GM18867 (cell line): ENCODE measurements at regions not wholly inside any gene's neighbourhood (a gene's known extent, or its start where the extent isn't known, plus 50 kb on each side); places are given as distances from the start of the nearest gene placed in this dataset.

Source experiments
- ATAC-seq: cut with Tn5 transposase; IDR thresholded peaks from one replicate; pipeline ENCODE4 v1.9.1; 2021; ENCODE audit warnings: mild to moderate bottlenecking, moderate library complexity; ENCODE audit not compliant: unreplicated experiment

DNA sequence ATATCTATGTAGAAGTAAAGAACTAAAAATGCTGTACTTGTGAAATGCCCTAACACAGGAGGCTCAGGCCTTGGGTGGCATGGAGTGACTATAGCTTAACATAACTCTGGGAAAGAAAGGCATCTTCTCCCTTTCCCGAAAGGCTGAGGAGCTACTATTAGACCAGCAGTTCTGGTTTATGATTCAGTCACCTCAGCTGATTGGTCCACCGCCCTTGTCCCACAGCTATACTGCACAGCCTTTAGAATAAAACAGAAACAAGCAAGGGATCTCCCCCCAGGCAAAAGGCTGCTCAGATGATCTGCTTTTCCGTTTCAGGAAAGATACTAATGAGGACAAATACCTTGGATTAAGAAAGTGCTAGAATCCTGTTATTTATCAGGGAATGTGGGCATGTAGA lies 171.3 kb downstream of the SNCA start:
- no peak for ATAC-seq

DNA sequence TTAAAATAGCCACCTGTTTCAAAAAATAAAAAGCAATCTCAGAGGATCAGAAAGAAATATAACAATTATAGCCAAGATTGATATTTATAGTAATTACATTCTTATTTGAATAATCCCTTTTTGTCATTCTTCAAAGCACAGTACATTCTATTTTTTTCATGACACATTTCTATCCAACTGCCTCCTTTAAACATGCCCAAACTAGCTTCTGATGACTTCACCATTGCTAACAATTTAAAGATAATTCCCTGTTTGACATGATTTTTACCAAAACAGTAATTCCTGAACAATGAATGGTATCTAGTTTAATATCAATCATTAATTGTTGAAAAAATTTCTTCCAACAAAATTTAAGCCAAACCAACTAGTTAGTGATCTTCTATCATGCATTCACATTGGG lies 172.4 kb downstream of the SNCA start:
- ATAC-seq: no peak

DNA sequence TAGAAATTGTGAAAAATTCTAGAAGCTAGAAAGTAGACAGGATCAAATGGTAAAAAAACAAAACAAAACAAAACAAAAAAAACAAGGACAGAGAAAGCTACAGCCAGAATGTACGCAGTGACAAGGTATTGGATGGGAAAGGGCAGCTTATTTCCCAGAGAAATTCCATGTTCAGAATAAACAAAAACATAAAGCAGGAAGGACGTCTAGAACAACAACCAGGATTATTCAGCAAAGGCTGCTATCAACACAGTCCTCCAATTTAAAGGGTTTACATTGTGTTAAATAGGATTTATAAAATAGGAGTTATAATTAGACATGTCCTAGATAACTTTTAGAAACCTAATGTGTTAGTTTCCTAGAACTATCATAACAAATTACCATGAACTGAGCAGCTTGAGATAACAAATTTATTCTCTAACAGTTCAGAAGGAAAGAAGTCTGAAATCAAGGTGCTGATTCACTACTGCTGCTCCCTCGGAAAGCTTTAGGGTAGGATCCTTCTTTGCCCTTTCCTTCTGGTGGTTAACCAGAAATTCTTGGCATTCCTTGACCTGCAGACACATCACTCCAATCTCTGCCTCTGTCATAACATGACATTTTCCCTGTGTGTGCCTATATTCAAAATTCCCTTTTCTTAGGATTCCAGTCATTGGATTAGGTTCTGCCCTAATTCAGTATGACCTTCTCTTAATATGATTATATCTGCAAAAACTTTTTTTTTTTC lies 175.6 kb downstream of the SNCA start:
- ATAC-seq: no peak

DNA sequence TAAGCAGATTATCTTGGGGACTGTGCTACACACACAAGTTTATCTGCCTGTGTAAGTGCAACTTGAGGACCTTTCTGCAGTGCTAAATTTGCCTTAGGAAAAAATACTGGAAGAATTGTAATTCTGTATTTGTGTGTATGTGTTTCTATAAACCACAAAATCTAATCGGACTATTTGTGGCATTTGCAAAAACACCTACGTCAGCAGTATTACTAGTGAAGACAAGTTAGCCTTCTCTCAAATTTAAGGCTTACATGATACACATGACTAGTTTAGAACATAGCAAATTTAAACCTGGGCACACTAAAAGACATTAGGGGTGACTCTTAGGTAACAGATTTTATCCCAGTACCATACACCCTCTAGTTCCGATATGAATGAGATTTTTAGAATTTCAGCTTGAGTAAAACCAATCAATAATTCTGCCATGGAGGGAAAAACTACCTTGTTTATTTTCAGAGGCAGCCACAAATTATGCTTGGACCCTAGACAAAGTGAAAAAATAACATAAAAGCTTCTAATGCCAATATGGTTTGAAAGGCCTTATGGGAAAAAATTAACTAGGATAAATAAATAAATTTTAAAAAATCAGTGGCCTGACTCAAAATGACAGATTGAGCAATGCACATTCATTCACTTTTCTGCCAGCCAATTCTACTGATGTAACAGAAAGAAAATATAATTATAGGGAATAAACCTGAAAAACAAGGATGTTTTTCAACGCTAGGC lies 176.4 kb downstream of the SNCA start:
- no peak for ATAC-seq

DNA sequence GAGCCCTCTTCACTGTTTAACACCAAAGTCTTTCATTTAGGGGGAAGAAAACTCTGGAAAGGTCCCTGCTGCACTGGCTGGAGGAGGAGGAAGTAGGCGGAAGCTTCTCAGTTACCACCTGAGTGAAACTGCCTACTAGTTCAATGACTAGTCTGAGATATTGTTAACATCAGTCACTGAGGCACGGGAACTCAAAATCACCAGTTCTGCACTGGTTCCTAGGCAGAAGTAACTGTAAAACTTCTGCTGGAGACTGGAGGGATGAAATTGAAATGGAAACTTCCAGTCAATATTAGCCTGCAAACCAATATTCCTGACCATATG lies 178.3 kb downstream of the SNCA start:
- peak; percentile 91 for ATAC-seq

DNA sequence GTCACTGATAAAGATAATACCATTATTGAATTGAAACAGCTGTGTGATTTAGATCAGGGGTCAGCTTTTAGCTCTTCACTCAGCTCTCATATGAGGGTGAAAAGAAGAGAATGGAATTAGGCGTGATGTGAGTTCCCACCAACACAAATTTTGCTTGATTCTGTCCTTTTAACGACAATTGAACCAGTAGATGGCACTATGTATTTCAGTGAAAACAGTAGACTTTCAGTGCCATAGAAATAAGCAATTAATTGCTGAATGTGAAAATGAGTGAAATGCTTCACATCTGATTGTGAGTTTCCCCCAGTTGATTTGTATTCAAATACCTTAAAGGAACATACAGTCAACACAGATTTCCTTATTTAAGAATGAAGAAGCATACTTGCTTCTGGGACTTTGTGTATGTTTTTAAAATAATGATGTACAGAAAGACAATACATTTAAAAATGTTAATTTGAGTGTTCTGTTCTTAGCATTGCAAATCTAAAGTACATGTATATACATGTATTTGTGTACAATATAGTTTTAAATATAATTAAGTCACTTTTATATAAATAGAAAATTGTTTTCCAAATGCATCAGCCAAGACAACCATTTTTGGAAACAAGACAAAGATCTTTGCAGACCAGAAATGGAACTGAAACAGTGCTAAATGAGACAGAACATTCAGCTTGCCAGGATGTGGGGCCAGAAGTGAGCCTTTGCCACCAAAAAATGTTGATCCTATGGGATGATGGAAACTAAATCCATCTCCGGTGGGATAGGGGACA lies 178.8 kb downstream of the SNCA start:
- peak; percentile 77 for ATAC-seq

DNA sequence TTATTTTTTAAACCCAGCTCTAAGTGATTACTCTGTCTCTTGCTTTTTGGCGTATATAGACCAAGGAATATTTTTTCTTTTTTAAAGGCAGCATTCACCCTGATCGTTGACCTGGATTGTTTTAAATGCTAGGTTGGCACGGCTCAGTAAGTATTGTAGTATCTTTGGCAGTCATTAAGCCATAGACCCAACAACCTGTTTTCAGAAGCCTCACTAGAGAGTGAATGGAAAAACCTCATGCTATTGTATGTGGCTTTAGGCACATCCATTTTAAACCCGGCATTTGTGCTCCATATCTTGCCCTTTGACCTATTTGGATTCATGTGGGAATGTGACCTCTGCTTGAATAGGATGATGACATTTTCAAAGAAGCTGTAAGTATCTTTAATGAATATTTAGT lies 183.9 kb downstream of the SNCA start:
- no peak for ATAC-seq

DNA sequence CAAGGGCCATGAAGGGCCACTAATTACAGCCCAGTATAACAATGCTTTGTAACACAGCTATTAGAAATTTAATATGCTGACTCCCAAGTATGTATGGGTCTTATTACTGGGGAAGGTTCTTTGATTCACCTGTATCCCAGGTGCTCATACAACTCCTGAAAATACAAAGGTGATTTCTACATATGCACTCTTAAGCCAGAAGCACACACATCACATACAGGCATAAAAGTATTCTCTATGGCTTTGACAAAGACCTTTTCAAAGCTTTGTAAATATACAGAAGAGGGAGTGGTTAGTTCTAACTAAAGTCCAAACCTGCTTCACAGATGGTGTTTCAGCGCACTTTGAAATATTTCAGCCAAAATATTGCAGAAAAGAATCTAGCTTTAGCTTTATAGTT lies 191.5 kb downstream of the SNCA start:
- no peak for ATAC-seq

DNA sequence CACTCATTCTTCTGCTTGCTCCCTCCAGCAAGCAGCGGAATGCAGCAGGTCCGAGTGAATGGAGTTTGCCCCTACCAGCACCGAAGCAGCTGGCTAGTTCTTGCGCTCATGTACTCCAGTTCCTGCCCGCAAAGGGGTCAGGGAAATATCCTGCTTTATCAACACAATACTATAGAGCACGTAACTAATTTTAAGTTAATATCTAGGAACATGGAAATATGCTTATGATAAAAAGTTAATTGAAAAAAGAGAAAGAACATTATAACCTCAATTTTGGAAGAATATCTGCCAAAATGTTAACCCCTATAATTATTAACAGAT lies 195.6 kb downstream of the SNCA start:
- no peak for ATAC-seq

DNA sequence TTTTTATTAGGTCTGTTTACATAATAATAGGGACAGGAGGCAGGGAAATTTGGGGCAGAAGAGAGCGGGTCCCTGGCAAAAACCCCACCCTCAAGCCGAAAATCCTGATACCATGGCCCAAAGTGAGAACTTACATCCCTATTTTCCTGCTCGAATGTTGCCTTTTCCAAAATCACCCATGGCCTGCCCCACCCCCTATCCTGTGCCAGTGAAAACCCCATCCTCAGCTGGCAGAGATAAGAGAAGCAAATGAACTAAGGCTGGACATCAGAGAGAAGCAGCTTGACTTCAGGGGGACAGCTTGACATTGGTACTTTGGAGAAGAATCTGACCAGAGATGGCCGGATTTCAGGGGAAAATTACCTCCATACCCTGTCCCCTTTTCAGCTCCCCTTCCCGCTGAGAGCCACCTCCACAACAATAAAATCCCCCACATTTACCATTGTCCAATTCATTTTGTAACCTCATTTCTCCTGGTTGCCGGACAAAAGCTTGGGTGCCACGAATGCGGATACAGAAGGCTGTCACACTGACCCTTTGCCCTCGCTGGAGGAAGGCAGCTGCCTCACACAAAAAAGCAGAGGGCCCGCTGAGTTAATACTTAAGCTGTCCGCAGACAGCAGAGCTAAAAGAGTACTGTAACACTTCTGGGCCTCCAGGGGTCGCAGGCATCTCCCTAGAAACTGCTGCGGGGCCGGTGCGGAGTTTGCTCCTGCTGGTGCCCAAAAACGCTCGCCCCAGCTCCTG lies 196.2 kb downstream of the SNCA start:
- peak; percentile 83 for ATAC-seq

DNA sequence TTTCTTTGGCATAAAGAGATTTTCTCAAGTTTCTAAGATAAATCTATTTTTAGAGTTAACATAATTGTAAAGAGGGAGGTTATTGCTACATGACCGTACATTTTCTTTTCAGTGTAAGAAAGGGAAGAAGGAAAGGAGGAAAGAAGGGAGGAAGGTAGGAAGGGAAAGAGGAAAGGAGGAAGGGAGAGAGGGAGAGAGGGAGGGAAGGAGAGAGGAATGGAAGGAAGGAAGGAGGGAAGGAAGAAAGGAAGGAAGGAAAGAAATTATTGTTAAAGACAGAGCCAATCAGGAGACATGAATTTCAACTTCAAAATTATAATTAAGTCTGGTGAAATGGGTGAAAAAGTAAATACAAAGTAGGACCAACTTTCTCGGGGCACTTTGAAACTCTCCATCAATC lies 197.6 kb downstream of the SNCA start:
- ATAC-seq: no peak

DNA sequence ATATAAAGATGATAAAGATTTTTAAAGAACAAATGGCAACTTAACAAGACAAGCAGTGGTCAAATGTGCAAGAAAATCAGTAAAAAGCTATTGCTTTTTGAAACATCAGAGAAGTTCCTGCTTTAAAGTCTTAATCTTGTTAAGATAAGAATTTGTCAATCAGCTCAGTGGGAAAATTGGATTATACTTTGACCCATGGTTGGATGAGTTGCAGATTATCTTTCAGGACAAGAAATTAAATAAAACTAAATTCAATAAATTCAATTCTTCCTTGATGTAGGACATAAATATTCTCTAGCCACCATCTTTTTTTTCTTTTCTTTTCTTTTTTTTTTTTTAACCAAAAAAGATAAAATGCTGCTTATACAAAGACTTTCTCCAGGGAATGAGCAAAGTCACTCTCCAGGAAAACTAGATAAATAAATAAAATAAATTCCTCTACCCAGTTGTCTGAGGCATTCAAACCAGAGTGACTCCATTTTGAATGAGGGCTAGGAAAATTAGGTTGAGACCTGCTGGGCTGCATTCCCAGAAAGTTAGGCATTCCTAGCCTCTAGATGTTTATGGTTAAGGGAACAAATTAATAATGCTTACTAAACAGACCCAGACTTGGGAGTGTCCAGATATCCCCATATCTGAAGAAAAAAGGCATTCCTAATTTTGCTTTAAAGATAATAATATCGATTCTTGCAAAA lies 211.2 kb downstream of the SNCA start:
- ATAC-seq: no peak

DNA sequence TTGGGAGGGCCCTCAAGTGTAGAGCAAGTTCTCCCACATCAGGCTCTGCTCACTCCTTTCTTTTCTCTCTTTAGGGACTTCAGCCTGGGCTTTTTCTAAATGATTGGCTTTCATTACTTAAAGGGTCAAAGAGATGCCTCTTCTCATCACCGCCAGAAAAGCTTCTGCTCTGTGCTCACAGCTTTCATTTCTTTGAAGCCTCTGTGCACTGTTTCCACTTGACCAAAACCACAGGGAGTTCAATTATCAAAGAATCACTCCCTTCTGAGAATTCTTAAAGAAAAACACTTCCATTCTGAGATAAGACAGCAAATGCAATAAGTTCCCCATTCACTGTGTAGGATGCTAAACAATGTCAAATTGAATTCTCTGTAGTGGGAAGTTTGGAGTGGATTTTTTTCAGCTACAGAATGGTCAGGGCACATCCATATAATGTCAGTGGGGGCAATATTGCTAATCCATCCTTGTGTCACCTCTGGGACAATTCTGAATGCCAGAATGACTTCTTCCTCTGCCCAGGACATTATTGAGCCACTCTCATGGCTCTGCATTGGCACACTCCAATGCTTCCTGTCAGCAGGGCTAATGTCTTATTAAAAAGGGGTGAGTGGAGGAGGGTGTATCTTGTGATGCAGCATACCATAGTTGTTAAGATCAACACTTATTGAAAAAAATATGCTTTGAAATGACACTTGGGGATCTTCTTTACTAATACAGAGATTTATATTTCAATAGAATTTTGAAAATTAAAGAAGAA lies 217.6 kb downstream of the SNCA start:
- ATAC-seq: no peak

DNA sequence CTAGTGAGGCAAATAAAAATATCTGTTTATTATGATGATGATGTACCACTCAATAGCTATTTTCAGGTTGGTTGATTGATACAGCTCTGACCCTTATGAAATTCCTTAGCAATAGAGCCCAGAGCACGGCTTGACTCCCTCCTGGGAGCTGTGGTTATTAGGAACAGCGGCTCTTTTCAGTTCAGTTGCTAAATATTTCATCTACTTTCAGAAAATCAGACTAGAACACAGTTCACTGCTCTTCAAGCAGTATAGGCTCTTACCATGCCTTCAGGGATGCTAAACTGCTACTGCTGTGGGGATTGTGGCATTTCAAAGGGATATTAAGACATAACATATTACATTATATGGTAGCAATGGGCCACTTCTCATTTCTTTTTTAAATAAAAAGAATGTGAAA lies 218.8 kb downstream of the SNCA start:
- no peak for ATAC-seq

DNA sequence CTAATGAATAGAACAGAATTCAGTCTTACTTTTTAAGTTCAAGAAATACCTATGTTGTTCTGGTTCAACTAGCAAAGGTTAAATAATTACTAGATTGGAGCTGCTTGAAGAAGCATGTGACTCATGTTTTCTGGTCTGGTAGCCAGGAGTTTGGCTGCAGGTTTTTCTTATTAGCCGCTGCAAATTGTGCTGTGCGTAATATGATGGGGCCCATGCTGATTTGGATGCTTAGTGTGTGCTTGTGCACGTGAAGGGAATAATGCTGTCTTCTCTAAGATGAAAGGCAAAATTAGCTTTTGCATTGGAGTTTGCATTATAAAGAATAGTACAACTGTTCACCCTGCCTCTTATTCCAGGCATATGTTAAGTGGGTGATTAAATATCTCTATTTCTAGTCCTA lies 219.6 kb downstream of the SNCA start:
- no peak for ATAC-seq

DNA sequence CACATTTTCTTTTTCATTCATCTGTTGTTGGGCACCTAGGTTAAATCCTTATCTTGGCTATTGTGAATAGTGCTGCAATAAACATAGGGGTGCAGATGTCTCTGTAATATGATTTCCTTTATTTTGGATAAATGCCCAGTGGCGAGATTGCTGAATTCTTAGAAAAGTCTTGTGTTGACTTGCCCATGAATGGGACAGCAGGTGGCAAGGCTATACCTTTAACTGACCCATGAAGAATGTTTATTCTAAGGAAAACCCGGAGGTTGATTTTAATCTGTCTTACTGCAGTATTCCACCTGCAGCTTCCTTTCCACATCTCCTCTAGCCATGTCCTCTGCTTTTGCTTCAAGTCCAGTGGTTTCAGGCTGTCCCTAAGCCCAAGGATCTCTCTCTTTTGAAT lies 220.6 kb downstream of the SNCA start:
- no peak for ATAC-seq

DNA sequence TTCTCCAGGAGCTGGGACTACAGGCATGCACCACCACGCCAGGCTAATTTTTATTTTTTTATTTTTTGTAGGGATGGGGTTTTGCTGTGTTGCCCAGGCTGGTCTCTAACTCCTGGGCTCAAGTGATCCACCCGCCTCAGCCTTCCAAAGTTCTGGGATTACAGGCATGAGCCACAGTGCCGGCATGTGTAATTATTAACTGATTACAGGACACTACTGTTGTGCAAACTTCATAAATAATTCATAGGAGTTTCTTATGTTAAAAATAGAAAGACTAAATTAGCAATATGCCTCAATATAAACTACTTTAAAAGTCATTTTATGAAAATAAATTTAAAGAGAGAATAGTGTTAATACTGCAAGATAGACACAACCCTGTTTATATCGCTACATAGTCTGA lies 221.9 kb downstream of the SNCA start:
- ATAC-seq: no peak

DNA sequence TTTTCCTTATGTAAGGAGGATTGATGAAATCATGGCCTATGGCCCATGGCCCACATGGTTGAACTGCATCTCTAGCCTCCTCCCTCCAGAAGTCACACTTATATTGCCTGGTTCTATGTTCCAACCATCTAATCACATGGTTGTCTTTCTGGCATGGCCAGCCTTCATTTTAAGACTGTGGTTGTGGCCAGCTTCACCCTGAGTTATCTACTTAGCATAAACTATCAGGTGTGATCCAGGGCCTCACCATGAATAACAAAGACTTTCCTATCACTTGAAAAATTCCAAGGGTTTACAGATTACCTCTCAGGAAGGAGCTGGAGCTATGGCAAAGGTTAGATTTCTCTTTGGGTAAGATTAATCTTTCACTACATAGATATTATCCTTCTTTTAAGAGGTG lies 222.8 kb downstream of the SNCA start:
- ATAC-seq: no peak

DNA sequence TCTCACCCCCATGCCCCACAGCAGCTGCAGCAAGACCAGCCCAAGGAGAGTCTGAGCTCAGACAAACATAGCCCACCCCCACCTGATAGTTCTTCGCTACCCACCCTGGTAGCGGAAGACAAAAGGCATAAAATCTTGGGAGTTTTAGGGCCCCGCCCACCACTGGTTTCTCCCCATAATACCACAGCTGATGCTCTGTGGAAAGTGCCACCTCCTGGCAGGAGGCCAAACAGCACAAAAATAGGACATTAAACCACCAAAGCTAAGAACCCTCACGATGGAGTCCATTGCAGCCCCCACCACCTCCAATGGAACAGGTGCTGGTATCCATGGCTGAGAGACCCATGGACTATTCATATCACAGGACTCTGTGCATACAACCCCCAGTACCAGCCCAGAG lies 226.7 kb downstream of the SNCA start:
- no peak for ATAC-seq

DNA sequence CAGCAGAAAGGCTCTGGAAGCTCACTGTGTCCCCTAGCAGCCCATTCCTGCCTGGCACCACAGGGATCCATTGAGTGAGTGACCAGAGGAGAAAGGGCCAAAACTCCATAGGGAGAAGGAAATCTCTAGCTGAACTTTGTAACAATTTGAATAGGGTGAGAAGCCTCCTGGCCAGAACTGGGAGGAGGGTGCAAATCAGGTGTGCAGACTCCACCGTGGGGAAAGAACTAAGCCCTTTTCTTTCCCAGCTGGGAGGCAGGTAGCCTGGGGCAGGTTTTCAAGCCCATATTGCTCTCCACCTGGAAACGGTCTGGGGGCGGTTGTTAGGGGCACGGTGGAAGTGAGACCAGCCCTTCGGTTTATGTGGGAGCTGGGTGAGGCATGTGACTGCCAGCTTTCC lies 227.2 kb downstream of the SNCA start:
- ATAC-seq: no peak
